GM03348 (cell line): ENCODE measurements at regions not wholly inside any gene's neighbourhood (a gene's known extent, or its start where the extent isn't known, plus 50 kb on each side); places are given as distances from the start of the nearest gene placed in this dataset.
A peak's percentile ranks its signal among the peaks of the same experiment; 100 is the strongest.
"Not testable (repeated sequence)": the region's sequence is repeated elsewhere in the genome, so short reads cannot be mapped to it uniquely, and the experiment has no call there.

Experiments used
- DNase-seq: peaks from one replicate; pipeline ENCODE4 v3.0.0; 2012; ENCODE audit warnings: low spot score

- DNase-seq: peak; percentile 45
These were observed 106.0 kb downstream of the CXCL12 start for GRCh38 chr10:44278837-44279324.

- not testable (repeated sequence) for DNase-seq
These were observed 116.4 kb downstream of the CXCL12 start for GRCh38 chr10:44268435-44268948.

- DNase-seq: no peak
These were observed 117.9 kb downstream of the CXCL12 start for GRCh38 chr10:44267007-44267406.

- DNase-seq: no peak
These were observed 120.7 kb downstream of the CXCL12 start for GRCh38 chr10:44264244-44264643.

- DNase-seq: peak; percentile 42
These were observed 121.1 kb downstream of the CXCL12 start for GRCh38 chr10:44263771-44264170.

- no peak for DNase-seq
These were observed 122.2 kb downstream of the CXCL12 start for GRCh38 chr10:44262551-44263251.

- peak; percentile 75 for DNase-seq
These were observed 123.0 kb downstream of the CXCL12 start for GRCh38 chr10:44261710-44262455.

GRCh38 chr10:44261296-44261695 is 123.6 kb downstream of the CXCL12 start:
- peak; percentile 42 for DNase-seq

- DNase-seq: no peak
These were observed 124.5 kb downstream of the CXCL12 start for GRCh38 chr10:44260286-44260928.

- DNase-seq: no peak
These were observed 125.6 kb downstream of the CXCL12 start for GRCh38 chr10:44259090-44259874.

- no peak for DNase-seq
These were observed 126.3 kb downstream of the CXCL12 start for GRCh38 chr10:44258460-44259089.

- DNase-seq: no peak
These were observed 126.9 kb downstream of the CXCL12 start for GRCh38 chr10:44258019-44258418.

- peak; percentile 80 for DNase-seq
These were observed 131.0 kb downstream of the CXCL12 start for GRCh38 chr10:44253769-44254462.

GRCh38 chr10:44252631-44253030 is 132.3 kb downstream of the CXCL12 start:
- DNase-seq: not testable (repeated sequence)

GRCh38 chr10:44249933-44250332 is 135.0 kb downstream of the CXCL12 start:
- DNase-seq: not testable (repeated sequence)

- no peak for DNase-seq
These were observed 135.4 kb downstream of the CXCL12 start for GRCh38 chr10:44249490-44249889.

GRCh38 chr10:44246700-44247099 is 138.2 kb downstream of the CXCL12 start:
- DNase-seq: not testable (repeated sequence)

GRCh38 chr10:44246287-44246686 is 138.6 kb downstream of the CXCL12 start:
- DNase-seq: not testable (repeated sequence)

- no peak for DNase-seq
These were observed 139.3 kb downstream of the CXCL12 start for GRCh38 chr10:44245601-44245938.

GRCh38 chr10:44244745-44245600 is 139.9 kb downstream of the CXCL12 start:
- peak; percentile 0 for DNase-seq
